Kidney epithelial cell (primary cell): ENCODE measurements at regions not wholly inside any gene's neighbourhood (a gene's known extent, or its start where the extent isn't known, plus 50 kb on each side); places are given as distances from the start of the nearest gene placed in this dataset.

ENCODE experiments used
- DNase-seq: peaks from one replicate; pipeline ENCODE4 v3.0.0-alpha.2; 2010; ENCODE audit warnings: low read depth
- H3K27me3 ChIP-seq: 2 replicates; pipeline ENCODE4 v1.6.0; 2011; ENCODE audit warnings: low read length; ENCODE audit not compliant: control insufficient read depth, insufficient read depth
- H3K36me3 ChIP-seq: 2 replicates; pipeline ENCODE4 v1.5.1; 2011; ENCODE audit warnings: low read length; ENCODE audit not compliant: control insufficient read depth, insufficient read depth
- H3K4me3 ChIP-seq: 2 replicates; pipeline ENCODE4 v1.5.1; 2011; ENCODE audit warnings: low read depth, mild to moderate bottlenecking, control low read depth, low read length
- CTCF ChIP-seq: IDR thresholded peaks from 2 replicates; pipeline ENCODE4 v1.5.1; 2011; ENCODE audit warnings: mild to moderate bottlenecking, moderate library complexity, low read length, control low read depth, inconsistent platforms; ENCODE audit not compliant: insufficient read depth, poor library complexity, severe bottlenecking

GRCh38 chr10:21417172-21417712, 108.2 kb downstream of the SKIDA1 start:
- Histone ChIP-seq H3K27me3 (no peaks in the 10 kb centered on the region), H3K4me3 (no peak overlapping the region), H3K36me3 (no peaks in the 10 kb centered on the region)
- DNase-seq: no peak
- TF ChIP-seq CTCF: no peak

GRCh38 chr10:21413680-21414079, 111.8 kb downstream of the SKIDA1 start:
- TF ChIP-seq CTCF: no peak
- DNase-seq: no peak
- Histone ChIP-seq H3K4me3 (no peak overlapping the region), H3K27me3 (no peaks in the 10 kb centered on the region), H3K36me3 (no peaks in the 10 kb centered on the region)

DNA sequence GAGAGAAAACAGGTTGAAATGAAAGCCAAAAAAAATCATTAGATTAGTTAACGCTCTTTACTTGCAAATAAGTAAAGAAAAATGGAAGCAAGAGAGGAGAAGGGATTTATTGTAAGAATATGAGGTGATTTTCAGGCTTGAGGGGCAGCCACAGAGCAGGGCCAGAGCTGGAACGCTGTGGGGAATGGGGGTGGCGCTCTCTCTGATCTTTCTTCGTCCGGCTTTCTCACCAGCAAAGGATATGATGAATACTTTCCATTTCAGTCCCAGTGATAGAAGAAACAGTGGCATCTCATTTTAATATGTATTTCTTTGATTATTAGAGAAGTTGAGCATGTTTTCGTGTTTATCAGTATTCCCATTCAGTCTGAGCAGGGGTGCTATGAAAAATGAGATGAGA, 112.2 kb downstream of the SKIDA1 start:
- Histone ChIP-seq H3K4me3 (no peak overlapping the region), H3K27me3 (no peaks in the 10 kb centered on the region), H3K36me3 (no peaks in the 10 kb centered on the region)
- DNase-seq: no peak
- no peak for TF ChIP-seq CTCF

- no peak for TF ChIP-seq CTCF
- H3K27me3 ChIP-seq: no peaks in the 10 kb centered on the region
- H3K4me3 ChIP-seq: no peak overlapping the region
- no peaks in the 10 kb centered on the region for H3K36me3 ChIP-seq
- DNase-seq: no peak
These were observed 118.8 kb downstream of the SKIDA1 start for GRCh38 chr10:21406595-21407193.

DNA sequence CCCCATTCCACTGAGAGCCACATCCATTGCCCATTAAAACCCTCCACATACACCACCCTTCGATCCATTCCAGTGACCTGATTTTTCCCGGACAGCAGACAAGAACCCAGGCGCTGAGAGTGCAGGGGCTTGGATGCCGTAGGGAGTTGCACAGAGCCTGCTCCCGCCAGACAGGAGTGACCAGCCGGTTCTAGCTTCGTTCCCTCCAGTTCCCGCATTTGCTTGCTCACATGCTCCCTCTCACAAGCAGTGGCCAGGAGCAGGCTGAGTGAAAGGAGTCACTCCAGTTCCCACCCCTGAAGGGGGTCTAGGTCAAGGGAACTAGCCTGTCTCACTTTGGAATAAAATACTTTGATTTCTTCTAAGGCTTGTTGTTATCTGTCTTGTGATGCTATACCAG, 119.5 kb downstream of the SKIDA1 start:
- H3K36me3 ChIP-seq: no peaks in the 10 kb centered on the region
- H3K4me3 ChIP-seq: no peak overlapping the region
- H3K27me3 ChIP-seq: no peaks in the 10 kb centered on the region
- no peak for TF ChIP-seq CTCF
- no peak for DNase-seq
